H1 (cell line): ENCODE measurements at regions not wholly inside any gene's neighbourhood (a gene's known extent, or its start where the extent isn't known, plus 50 kb on each side); places are given as distances from the start of the nearest gene placed in this dataset.

Source experiments
- GTF2F1 ChIP-seq: IDR thresholded peaks from 2 replicates; pipeline ENCODE4 v1.6.1; 2012; ENCODE audit warnings: low read depth, low read length, improper control_type of control experiment, borderline replicate concordance
- HDAC6 ChIP-seq: IDR thresholded peaks from one replicate; pipeline ENCODE4 v1.7.1; 2012; ENCODE audit warnings: low read depth, mild to moderate bottlenecking, inconsistent platforms, low read length, moderate library complexity
- RBBP5 ChIP-seq: IDR thresholded peaks from 2 replicates; pipeline ENCODE4 v1.7.1; 2012; ENCODE audit warnings: low read depth, mild to moderate bottlenecking, inconsistent platforms, low read length, moderate library complexity, borderline replicate concordance
- SIRT6 ChIP-seq: IDR thresholded peaks from one replicate; pipeline ENCODE4 v1.7.1; 2012; ENCODE audit warnings: low read length, inconsistent platforms
- ZNF274 ChIP-seq: IDR thresholded peaks from 2 replicates; pipeline ENCODE4 v1.7.0; 2012; ENCODE audit warnings: low read length, borderline replicate concordance; ENCODE audit errors: extremely low read depth
- TF ChIP-seq, protein P1 (sequence below): IDR thresholded peaks from 2 replicates; pipeline ENCODE4 v1.6.1; 2011; ENCODE audit warnings: low read length, improper control_type of control experiment
- TF ChIP-seq, protein P2 (sequence below): IDR thresholded peaks from 2 replicates; pipeline ENCODE4 v1.6.1; 2011; ENCODE audit warnings: low read depth, mild to moderate bottlenecking, low read length; ENCODE audit not compliant: insufficient read depth

DNA sequence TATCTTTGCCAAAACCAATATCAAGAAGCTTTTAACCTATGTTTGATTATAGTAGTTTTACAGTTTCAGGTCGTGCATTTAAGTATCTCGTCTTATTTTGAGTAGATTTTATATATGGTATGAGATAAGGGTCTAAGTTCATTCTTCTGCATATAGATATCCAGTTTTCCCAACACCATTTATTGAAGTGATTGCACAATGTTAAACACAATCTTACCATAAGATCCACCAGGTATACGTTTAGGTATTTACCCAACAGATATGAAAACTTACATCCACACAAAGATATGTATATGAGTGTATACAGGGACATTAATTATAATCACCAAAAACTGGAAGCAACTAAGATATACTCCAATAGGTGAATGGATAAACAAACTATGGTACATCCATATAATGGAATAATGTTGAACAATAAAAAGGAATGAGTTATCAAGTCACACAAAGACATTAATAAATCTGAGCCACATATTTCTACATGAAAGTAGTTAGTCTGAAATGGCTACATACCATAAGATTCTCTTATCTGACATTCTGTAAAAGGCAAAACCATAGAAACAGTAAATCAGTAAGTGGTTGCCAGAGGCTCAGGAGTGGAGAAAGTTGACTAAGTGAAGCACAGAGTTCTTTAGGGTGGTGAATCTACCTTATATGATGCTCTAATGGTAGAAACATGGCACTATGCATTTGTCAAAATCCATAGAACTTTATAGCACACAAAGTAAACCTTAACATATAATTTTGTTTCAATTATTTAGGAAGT is 222.6 kb downstream of the NUAK1 start (continued):
- TF ChIP-seq, protein P1, sequence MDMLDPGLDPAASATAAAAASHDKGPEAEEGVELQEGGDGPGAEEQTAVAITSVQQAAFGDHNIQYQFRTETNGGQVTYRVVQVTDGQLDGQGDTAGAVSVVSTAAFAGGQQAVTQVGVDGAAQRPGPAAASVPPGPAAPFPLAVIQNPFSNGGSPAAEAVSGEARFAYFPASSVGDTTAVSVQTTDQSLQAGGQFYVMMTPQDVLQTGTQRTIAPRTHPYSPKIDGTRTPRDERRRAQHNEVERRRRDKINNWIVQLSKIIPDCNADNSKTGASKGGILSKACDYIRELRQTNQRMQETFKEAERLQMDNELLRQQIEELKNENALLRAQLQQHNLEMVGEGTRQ = no peak
- TF ChIP-seq ZNF274 (no peak), GTF2F1 (no peak), HDAC6 (no peak), SIRT6 (no peak), RBBP5 (no peak)
- TF ChIP-seq, protein P2, sequence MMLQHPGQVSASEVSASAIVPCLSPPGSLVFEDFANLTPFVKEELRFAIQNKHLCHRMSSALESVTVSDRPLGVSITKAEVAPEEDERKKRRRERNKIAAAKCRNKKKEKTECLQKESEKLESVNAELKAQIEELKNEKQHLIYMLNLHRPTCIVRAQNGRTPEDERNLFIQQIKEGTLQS = no peak
